HG02642 (cell line): ENCODE measurements at regions not wholly inside any gene's neighbourhood (a gene's known extent, or its start where the extent isn't known, plus 50 kb on each side); places are given as distances from the start of the nearest gene placed in this dataset.
A peak's percentile ranks its signal among the peaks of the same experiment; 100 is the strongest.
"Not testable (repeated sequence)": the region's sequence is repeated elsewhere in the genome, so short reads cannot be mapped to it uniquely, and the experiment has no call there.

Source experiments
- ATAC-seq: cut with Tn5 transposase; IDR thresholded peaks from one replicate; pipeline ENCODE4 v1.9.1; 2021; ENCODE audit warnings: mild to moderate bottlenecking; ENCODE audit not compliant: unreplicated experiment, poor library complexity

DNA sequence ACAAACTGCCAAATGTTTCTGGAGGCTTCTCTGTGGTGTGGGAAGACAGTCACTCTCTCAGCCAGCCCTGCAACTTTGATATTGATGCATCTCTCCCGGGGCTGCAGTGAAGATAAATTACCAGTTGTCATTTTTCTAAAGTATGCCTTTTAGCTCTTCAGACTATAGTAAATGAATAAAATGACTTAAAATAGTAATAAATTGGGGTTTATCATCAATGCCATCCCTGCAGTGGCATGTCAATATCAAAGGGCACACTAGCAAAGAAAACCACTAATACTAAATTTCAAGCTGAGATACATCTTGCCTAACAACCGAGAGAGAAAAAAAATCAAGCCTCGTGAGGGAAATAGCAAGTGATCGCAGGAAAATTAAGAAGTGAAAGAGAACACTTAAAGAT lies 749.5 kb upstream of the SLC39A10 start:
- ATAC-seq: no peak

DNA sequence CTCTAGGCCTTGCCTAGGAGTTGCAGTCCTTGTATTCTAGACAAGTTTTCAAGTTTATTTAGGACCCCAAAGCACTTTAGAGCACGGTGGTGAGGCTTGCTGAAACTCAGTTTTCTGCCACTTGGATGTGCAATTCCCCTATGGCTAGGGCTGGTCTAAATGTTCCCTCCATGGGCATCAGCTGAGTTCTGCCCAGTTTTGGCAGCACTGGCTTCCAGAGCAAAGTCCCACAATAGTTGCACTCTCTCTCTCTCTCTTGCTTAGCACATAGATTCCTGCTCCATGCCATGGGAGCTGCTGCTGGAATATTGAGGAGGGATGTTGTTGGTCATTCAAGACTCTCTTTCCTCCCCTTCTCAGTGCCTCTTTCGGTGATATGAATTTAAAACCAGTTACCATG lies 760.2 kb upstream of the SLC39A10 start:
- ATAC-seq: no peak

GRCh38 chr2:194883711-194884110 lies 773.3 kb upstream of the SLC39A10 start:
- no peak for ATAC-seq

DNA sequence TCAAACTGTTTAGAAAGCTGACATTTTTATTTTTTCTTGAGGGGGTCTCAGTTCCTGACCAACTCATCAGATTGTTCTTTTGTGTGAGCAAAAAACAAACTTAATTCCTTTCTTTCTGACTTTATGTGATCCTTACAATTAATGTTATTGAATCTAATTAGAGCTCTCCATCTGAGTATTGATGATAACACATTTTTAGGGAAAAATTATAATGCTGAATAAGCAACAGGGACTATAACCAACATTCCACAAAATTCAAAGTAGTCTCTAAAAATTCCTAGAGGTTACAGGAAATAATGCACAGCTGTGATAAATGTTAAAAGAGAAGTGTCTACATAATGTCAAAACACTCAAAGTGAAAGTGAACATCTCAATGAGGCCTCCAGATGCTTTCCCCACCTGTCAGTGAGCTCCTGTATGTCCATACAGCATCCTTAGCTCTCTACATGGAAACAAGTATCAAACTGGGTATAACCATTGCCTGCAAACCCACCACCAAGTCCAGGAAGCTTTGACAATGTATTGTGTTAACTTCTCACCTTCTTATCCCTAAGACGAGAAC lies 786.0 kb upstream of the SLC39A10 start:
- ATAC-seq: no peak

GRCh38 chr2:194867328-194867727 lies 789.7 kb upstream of the SLC39A10 start:
- peak; percentile 69 for ATAC-seq

- no peak for ATAC-seq
Measured at GRCh38 chr2:194854941-194855340, 802.1 kb upstream of the SLC39A10 start.

DNA sequence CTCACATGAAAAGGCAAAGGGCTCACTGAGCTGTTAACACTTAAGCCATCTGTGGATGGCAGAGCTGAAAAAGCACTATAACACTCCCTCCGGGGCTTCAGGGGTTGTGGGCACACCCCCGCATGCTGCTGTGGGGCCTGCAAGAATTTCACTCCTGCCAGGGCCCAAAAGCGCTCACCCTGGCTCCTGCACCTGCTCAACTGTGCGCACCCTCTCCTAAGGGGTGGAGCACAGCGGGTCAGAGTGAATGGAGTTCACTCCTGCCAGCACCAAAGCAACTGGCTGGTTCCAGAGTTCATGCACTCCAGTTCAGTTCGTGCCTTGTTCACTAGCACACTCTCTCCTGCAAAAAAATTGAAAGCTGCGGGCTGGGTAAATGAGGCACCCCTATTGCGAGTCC lies 814.2 kb upstream of the SLC39A10 start:
- no peak for ATAC-seq

DNA sequence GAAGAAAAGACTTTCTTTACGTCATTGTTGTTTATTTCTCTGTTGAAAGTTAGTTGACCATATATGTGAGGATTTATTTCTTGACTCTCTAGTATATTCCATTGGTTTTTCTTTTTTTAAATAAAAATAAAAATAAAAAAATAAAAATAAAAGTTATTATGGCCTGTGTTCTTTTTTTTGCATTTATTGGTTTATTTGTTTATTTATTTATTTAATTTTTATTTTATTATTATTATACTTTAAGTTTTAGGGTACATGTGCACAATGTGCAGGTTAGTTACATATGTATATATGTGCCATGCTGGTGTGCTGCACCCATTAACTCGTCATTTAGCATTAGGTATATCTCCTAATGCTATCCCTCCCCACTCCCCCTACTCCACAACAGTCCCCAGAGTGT lies 822.7 kb upstream of the SLC39A10 start:
- ATAC-seq: not testable (repeated sequence)

GRCh38 chr2:194826241-194826640 lies 830.8 kb upstream of the SLC39A10 start:
- no peak for ATAC-seq

DNA sequence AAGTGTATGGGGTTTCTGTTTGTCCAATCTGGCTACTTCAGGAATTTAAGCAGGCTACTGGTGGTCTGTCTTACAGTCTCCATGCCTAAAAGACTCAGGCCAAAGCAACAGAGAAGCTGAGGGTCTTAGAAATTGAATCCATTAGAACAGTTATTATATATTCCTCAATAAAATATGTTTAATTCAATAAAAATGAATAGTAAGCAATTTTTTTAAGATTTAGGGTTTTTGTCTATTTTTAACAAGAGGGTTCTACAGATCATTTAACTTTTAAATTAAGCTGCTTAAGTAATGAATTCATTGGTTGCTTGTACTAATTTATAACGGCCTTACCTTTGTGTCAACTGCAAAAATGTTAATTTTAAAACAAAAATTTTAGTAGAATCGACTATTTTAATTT lies 832.6 kb upstream of the SLC39A10 start:
- no peak for ATAC-seq

DNA sequence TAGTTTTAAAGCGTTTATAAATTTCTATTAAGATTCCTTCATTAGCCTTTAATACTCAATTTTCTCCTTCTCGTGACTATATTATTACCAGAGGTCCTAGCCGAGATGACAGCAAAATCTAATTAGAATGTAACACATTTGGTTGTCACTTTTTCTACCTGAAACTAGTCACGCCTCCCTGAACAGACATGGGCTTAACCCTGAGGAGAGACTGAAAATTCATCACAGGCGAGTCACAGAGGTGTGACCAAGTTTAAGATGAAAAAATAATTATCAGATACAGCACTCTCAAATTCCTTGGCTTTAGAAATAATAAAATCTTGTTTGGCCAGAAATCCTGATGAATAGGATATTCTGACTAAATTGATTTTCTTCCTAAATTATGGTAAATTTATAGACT lies 834.4 kb upstream of the SLC39A10 start:
- ATAC-seq: no peak

DNA sequence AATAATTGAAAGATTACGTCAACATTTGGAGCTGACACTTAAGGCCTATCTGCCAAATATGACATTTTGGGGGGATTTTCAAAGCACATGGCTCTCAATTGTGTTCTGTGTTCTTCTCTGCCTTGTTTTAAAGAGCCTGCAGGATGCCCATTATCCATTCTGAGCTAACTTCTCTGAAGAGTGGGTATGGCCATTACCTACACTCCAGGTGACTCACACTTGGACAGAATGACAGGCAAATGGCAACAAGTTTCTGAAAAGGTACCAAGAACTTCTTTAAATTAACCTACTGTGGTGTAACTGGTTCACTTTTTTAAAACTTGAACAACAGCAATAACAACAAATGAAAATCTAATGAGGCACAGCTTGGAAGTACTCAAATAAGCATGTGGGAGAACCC lies 834.9 kb upstream of the SLC39A10 start:
- no peak for ATAC-seq

DNA sequence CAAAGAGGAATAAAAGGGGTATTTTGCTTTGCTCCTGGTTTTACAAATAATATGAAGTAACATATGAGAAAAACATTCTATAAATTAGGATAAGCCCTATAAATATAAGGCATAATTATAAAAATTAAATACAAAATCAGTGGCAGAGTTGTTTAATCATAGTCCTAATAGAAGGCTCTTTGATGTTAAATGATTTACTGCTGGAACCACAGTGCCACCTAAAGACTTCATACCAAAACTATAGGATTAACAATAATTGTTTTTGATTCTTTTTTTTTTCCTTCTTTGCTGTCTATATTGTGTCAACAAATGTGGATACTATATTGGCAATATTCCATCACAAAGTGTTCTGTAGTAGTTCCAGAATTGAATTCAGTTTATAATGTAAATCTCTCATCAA lies 837.7 kb upstream of the SLC39A10 start:
- ATAC-seq: no peak

GRCh38 chr2:194815475-194815874 lies 841.6 kb upstream of the SLC39A10 start:
- no peak for ATAC-seq

GRCh38 chr2:194802589-194802988 lies 854.4 kb upstream of the SLC39A10 start:
- no peak for ATAC-seq

- ATAC-seq: not testable (repeated sequence)
Measured at GRCh38 chr2:194787071-194787470, 870.0 kb upstream of the SLC39A10 start.

DNA sequence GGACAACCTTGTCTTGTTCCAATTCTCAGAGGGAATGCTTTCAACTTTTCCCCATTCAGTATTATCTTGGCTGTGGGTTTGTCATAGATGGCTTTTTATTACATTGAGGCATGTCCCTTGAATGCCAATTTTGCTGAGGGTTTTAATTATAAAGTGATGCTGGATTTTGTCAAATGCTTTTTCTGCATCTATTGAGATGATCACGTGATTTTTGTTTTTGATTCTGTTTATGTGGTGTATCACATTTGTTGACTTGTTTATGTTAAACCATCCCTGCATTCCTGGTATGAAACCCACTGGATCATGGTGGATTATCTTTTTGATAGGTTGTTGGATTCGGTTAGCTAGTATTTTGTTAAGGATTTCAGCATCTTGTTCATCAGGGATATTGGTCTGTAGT lies 885.6 kb upstream of the SLC39A10 start:
- ATAC-seq: not testable (repeated sequence)

GRCh38 chr2:194769030-194769429 lies 888.0 kb upstream of the SLC39A10 start:
- ATAC-seq: no peak

DNA sequence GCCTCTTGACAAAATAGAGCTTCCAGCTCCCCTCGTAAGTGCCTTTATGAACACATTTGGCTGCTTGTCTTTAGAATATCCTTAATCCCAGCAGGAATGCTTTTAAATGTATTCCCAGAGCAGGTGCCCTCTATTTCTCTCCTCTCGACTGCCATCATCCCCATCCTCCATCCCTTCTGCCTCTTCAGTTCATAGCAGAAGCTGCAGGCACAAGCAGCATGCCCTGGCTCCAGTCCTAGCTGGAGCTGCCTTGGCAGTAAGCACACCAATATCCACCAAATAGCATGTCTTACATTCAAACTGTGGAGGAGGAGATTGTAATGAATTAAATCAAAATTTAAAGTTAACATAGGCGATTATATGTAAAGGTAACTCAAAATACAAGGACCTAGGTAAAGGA lies 891.3 kb upstream of the SLC39A10 start:
- no peak for ATAC-seq

GRCh38 chr2:194750926-194751325 lies 906.1 kb upstream of the SLC39A10 start:
- ATAC-seq: no peak

DNA sequence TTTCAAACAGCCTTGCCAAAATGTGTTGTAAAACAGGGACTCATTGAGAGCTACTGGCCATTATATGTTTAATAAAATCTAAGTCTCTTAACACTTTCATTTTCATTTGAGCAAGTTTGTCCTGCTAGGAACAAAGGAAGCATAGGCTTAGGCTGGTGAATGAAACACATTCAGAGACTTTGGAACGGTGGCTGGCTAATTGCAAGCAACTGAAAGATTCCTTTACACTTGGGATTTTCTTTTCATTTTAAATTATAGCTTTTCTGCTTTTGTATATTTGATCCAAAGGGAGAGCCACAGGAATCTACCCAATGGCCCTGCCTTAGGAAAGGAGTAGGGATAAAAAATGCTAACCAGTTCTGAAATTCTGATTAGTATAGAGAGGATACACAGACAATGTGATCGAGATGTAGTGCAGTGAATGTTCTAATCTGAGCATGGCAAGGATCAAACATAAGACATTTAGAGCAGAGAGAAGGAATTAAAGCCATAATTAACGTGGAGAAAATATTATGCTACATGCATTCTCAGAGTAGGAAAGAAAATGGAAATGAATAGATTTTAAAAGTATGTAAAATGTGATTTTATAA lies 911.4 kb upstream of the SLC39A10 start:
- no peak for ATAC-seq

GRCh38 chr2:194742706-194743105 lies 914.3 kb upstream of the SLC39A10 start:
- ATAC-seq: no peak

GRCh38 chr2:194739217-194739616 lies 917.8 kb upstream of the SLC39A10 start:
- ATAC-seq: no peak
